ENCODE measurements at regions not wholly inside any gene's neighbourhood (a gene's known extent, or its start where the extent isn't known, plus 50 kb on each side); places are given as distances from the start of the nearest gene placed in this dataset.

DNA sequence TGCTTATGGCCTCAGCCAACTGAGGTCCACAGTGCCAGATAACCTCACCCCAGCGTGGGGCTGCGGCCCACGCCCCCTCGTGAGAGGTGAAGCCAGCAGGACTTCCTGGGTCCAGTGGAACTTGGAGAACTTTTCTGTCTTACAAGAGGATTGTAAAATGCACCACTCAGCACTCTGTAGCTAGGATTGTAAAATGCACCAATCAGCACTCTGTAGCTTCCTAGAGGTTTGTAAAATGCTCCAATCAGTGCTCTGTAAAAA is 109.1 kb downstream of the AKAP11 start:
- TF ChIP-seq, protein P1, sequence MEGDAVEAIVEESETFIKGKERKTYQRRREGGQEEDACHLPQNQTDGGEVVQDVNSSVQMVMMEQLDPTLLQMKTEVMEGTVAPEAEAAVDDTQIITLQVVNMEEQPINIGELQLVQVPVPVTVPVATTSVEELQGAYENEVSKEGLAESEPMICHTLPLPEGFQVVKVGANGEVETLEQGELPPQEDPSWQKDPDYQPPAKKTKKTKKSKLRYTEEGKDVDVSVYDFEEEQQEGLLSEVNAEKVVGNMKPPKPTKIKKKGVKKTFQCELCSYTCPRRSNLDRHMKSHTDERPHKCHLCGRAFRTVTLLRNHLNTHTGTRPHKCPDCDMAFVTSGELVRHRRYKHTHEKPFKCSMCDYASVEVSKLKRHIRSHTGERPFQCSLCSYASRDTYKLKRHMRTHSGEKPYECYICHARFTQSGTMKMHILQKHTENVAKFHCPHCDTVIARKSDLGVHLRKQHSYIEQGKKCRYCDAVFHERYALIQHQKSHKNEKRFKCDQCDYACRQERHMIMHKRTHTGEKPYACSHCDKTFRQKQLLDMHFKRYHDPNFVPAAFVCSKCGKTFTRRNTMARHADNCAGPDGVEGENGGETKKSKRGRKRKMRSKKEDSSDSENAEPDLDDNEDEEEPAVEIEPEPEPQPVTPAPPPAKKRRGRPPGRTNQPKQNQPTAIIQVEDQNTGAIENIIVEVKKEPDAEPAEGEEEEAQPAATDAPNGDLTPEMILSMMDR (conservative IDR thresholded peaks at IDR 0.05; ENCODE audit: low read depth in 2 of 2) = no peak
- TF ChIP-seq POLR2AphosphoS5 (IDR thresholded peaks at IDR 0.05; ENCODE audit: low read depth) (no peak), EZH2 (IDR thresholded peaks at IDR 0.05; ENCODE audit: low read depth, unreplicated experiment) (no peak), NANOG (IDR thresholded peaks at IDR 0.05; ENCODE audit: borderline replicate concordance) (no peak), EZH2phosphoT487 (IDR thresholded peaks at IDR 0.05; ENCODE audit: unreplicated experiment) (no peak), CREB1 (CRISPR knock-in tag; IDR thresholded peaks at IDR 0.05; ENCODE audit: low read depth) (no peak), ZNF114 (CRISPR knock-in tag; IDR thresholded peaks at IDR 0.05) (no peak), JUNB (IDR thresholded peaks at IDR 0.05; ENCODE audit: unreplicated experiment) (no peak), ZNF331 (CRISPR knock-in tag; IDR thresholded peaks at IDR 0.05; ENCODE audit: low read depth) (no peak), STAT1 (IDR thresholded peaks at IDR 0.05; ENCODE audit: unreplicated experiment) (no peak)
- TF ChIP-seq, protein P2, sequence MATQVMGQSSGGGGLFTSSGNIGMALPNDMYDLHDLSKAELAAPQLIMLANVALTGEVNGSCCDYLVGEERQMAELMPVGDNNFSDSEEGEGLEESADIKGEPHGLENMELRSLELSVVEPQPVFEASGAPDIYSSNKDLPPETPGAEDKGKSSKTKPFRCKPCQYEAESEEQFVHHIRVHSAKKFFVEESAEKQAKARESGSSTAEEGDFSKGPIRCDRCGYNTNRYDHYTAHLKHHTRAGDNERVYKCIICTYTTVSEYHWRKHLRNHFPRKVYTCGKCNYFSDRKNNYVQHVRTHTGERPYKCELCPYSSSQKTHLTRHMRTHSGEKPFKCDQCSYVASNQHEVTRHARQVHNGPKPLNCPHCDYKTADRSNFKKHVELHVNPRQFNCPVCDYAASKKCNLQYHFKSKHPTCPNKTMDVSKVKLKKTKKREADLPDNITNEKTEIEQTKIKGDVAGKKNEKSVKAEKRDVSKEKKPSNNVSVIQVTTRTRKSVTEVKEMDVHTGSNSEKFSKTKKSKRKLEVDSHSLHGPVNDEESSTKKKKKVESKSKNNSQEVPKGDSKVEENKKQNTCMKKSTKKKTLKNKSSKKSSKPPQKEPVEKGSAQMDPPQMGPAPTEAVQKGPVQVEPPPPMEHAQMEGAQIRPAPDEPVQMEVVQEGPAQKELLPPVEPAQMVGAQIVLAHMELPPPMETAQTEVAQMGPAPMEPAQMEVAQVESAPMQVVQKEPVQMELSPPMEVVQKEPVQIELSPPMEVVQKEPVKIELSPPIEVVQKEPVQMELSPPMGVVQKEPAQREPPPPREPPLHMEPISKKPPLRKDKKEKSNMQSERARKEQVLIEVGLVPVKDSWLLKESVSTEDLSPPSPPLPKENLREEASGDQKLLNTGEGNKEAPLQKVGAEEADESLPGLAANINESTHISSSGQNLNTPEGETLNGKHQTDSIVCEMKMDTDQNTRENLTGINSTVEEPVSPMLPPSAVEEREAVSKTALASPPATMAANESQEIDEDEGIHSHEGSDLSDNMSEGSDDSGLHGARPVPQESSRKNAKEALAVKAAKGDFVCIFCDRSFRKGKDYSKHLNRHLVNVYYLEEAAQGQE (IDR thresholded peaks at IDR 0.05; ENCODE audit: unreplicated experiment) = no peak
- TF ChIP-seq, protein P3, sequence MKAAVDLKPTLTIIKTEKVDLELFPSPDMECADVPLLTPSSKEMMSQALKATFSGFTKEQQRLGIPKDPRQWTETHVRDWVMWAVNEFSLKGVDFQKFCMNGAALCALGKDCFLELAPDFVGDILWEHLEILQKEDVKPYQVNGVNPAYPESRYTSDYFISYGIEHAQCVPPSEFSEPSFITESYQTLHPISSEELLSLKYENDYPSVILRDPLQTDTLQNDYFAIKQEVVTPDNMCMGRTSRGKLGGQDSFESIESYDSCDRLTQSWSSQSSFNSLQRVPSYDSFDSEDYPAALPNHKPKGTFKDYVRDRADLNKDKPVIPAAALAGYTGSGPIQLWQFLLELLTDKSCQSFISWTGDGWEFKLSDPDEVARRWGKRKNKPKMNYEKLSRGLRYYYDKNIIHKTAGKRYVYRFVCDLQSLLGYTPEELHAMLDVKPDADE (IDR thresholded peaks at IDR 0.05) = no peak
